ENCODE measurements at regions not wholly inside any gene's neighbourhood (a gene's known extent, or its start where the extent isn't known, plus 50 kb on each side); places are given as distances from the start of the nearest gene placed in this dataset.

DNA sequence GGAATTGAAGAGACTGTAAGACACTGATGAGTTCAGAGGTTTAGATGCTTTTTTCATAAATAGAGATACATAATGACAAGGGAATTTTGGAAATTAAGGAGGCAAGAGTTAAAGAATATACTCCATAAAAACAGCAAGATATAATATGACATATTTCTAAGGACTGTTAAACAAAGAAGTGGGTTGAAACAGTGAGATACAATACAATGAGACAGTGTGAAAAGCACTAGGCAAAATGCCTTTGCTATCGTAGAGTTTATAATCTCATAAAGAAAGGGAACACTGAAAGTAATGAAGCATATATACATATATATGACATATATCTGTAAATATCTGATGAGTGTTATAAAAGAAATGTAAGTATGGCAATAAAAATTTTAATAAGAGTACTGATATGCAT lies 1496.2 kb downstream of the TECRL start:
- Histone ChIP-seq H3K4me1 (ENCODE audit: low read depth) (no peaks in the 10 kb centered on the region), H3K4me3 (no peak overlapping the region), H3K9me3 (no peaks in the 10 kb centered on the region), H3K36me3 (ENCODE audit: low read depth) (no peaks in the 10 kb centered on the region)
- TF ChIP-seq, protein P1, sequence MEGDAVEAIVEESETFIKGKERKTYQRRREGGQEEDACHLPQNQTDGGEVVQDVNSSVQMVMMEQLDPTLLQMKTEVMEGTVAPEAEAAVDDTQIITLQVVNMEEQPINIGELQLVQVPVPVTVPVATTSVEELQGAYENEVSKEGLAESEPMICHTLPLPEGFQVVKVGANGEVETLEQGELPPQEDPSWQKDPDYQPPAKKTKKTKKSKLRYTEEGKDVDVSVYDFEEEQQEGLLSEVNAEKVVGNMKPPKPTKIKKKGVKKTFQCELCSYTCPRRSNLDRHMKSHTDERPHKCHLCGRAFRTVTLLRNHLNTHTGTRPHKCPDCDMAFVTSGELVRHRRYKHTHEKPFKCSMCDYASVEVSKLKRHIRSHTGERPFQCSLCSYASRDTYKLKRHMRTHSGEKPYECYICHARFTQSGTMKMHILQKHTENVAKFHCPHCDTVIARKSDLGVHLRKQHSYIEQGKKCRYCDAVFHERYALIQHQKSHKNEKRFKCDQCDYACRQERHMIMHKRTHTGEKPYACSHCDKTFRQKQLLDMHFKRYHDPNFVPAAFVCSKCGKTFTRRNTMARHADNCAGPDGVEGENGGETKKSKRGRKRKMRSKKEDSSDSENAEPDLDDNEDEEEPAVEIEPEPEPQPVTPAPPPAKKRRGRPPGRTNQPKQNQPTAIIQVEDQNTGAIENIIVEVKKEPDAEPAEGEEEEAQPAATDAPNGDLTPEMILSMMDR (IDR thresholded peaks at IDR 0.05), result no peak
- ATAC-seq (no peak), DNase-seq (no peak)
- intact Hi-C loops (cut with DNase I, micrococcal nuclease), result no loop called here

DNA sequence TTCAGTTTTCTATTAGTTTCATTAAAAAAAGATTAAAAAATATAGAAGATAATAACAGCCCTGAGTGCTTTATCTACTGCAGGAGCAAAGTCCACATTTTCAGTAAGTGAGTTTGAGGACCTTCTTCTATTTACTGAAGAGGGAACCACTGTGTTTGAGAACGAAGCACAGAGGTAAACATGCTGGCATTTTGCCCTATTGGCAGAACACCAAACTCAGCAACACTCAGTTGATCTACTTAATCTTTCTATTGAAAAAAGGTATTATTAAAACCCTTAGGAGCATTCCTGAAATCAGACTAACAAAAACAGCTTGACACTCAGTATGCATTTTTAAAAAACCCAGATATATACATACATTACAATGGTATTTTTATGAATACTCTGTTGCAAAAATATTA lies 1496.7 kb downstream of the TECRL start:
- DNase-seq (no peak), ATAC-seq (no peak)
- no peaks in the 10 kb centered on the region for H3K9me3 ChIP-seq
- intact Hi-C loops (cut with DNase I, micrococcal nuclease), result no loop called here
- TF ChIP-seq, protein P1 (IDR thresholded peaks at IDR 0.05), result no peak
- H3K36me3 ChIP-seq (ENCODE audit: low read depth), result no peaks in the 10 kb centered on the region
- no peaks in the 10 kb centered on the region for H3K4me1 ChIP-seq (ENCODE audit: low read depth)
- no peak overlapping the region for H3K4me3 ChIP-seq

DNA sequence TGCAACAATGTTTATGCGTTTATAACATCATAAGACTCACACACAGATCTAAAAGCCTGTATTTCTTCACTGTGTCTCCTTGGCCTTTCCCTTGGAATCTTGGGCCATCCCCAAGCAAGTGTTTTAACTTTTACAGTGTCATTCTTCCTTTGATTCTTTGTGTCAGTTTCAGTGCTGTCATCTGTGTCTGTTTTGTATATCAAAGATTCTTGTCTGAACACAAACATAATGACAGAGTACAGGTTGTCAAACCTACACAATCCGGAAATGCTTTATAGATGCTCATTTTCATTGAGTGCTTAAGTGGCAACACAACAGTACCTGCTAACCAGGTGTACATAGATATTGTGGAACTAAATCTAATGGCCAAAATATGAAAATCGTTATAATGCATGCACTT lies 1500.0 kb downstream of the TECRL start:
- H3K36me3 ChIP-seq (ENCODE audit: low read depth), result no peaks in the 10 kb centered on the region
- ATAC-seq (no peak), DNase-seq (no peak)
- intact Hi-C loops (cut with DNase I, micrococcal nuclease), result no loop called here
- H3K9me3 ChIP-seq, result no peaks in the 10 kb centered on the region
- H3K4me1 ChIP-seq (ENCODE audit: low read depth), result no peaks in the 10 kb centered on the region
- TF ChIP-seq, protein P1 (IDR thresholded peaks at IDR 0.05), result no peak
- no peak overlapping the region for H3K4me3 ChIP-seq

DNA sequence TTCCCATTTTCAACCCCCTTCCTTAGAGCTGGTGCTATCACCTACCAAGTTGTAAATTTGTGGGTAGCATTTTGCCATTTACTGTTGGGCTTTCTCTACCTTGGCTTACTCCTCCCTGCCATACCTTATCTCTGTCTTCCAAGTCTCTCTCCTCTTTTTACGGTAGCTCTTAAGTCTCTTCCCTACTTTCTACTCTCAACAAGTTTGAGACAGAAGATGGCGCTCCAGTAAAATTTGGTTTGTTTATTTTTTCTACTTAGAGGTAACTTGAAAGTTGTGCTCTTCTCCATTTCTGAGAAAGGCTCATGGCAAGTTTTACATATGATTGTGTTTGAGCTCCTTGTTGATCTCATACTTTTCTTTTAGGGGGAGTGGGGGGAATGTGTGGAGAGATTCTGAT lies 1508.1 kb downstream of the TECRL start:
- H3K4me3 ChIP-seq, result no peak overlapping the region
- H3K36me3 ChIP-seq (ENCODE audit: low read depth), result no peaks in the 10 kb centered on the region
- no peaks in the 10 kb centered on the region for H3K4me1 ChIP-seq (ENCODE audit: low read depth)
- peaks cover 10% of the 10 kb centered on the region for H3K9me3 ChIP-seq
- TF ChIP-seq, protein P1 (IDR thresholded peaks at IDR 0.05), result no peak
- intact Hi-C loops (cut with DNase I, micrococcal nuclease), result no loop called here
- ATAC-seq (no peak), DNase-seq (no peak)

DNA sequence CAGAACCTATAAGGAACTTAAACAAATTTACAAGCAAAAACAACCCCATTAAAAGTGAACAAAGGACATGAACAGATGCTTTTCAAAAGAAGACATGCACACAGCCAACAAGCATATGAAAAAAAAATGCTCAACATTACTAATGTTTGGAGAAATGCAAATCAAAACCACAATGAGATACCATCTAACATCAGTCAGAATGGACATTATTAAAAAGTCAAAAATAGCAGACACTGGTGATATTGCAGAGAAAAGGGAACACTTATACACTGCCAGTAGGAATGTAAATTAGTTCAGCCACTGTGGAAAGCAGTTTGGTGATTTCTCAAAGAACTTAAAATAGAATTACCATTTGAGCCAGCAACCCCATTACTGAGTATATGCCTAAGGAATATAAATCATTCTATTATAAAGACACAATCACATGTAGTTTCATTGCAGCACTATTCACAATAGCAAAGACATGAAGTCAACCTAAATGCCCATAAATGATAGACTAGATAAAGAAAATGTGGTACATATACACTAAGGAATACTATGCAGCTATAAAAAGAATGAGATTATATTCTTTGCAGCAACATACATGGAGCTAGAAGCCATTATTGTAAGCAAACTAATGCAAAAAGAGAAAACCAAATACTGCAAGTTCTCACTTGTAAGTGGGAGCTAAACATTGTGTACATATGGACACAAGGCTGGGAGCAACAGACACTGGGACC lies 1509.4 kb downstream of the TECRL start:
- no peak for ATAC-seq
- Histone ChIP-seq H3K4me1 (ENCODE audit: low read depth) (no peaks in the 10 kb centered on the region), H3K4me3 (no peak overlapping the region), H3K9me3 (peaks cover 10% of the 10 kb centered on the region), H3K36me3 (ENCODE audit: low read depth) (no peaks in the 10 kb centered on the region)
- no peak for DNase-seq
- intact Hi-C loops (cut with DNase I, micrococcal nuclease), result no loop called here
- TF ChIP-seq, protein P1 (IDR thresholded peaks at IDR 0.05), result no peak

DNA sequence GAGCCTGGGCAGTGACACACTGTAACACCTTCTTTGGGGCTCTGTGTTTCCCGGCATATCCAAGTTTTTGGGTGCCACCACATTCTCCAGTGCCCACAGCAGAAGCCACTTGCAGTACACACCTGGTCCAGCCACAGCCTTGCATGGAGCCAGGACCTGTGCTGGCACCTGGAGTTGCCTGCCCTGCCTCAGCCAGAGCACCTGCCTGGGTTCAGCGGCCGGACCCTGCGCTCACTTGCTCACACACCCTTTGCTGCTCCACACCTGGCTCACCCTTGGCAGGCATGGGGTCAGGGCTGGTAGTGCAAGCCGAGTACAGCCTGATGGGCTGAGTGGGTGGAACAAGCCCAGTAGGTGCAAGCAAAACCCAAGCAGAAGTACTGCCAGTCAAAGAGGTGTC lies 1511.1 kb downstream of the TECRL start:
- intact Hi-C loops (cut with DNase I, micrococcal nuclease), result no loop called here

More for the DNA sequence above, 1511.1 kb downstream of the TECRL start:
- H3K36me3 ChIP-seq (ENCODE audit: low read depth), result no peaks in the 10 kb centered on the region
- peaks cover 10% of the 10 kb centered on the region for H3K9me3 ChIP-seq
- DNase-seq (peak in 1 of 3 donors; percentile 30), ATAC-seq (no peak)
- TF ChIP-seq, protein P1 (IDR thresholded peaks at IDR 0.05), result no peak
- no peaks in the 10 kb centered on the region for H3K4me1 ChIP-seq (ENCODE audit: low read depth)
- no peak overlapping the region for H3K4me3 ChIP-seq
